ENCODE measurements at regions not wholly inside any gene's neighbourhood (a gene's known extent, or its start where the extent isn't known, plus 50 kb on each side); places are given as distances from the start of the nearest gene placed in this dataset.

DNA sequence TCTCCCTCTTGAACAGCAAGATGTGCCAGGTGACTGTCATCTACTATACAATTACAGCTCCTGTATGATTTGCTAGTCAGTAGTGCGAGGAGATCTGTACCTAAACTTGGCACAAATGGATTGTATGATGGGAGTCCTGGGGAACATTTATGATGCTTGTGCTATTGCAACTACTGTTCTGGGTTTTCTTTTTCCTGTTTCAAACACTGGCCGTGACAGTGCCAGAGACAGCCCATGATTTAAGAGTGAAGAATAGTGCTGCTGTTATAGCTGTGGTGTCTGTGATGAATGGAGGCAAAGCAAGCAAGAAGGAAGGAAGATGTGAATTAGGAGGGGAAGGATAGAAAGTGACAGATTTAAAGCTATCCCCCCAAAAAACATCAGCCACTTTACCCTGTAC, 1868.9 kb downstream of the PCDH7 start:
- H2AFZ ChIP-seq (ENCODE audit: low read length), result no peak overlapping the region
- TF ChIP-seq, protein P1, sequence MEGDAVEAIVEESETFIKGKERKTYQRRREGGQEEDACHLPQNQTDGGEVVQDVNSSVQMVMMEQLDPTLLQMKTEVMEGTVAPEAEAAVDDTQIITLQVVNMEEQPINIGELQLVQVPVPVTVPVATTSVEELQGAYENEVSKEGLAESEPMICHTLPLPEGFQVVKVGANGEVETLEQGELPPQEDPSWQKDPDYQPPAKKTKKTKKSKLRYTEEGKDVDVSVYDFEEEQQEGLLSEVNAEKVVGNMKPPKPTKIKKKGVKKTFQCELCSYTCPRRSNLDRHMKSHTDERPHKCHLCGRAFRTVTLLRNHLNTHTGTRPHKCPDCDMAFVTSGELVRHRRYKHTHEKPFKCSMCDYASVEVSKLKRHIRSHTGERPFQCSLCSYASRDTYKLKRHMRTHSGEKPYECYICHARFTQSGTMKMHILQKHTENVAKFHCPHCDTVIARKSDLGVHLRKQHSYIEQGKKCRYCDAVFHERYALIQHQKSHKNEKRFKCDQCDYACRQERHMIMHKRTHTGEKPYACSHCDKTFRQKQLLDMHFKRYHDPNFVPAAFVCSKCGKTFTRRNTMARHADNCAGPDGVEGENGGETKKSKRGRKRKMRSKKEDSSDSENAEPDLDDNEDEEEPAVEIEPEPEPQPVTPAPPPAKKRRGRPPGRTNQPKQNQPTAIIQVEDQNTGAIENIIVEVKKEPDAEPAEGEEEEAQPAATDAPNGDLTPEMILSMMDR (IDR thresholded peaks at IDR 0.05; ENCODE audit: low read length), result no peak
- no peak for TF ChIP-seq EZH2 (IDR thresholded peaks at IDR 0.05; ENCODE audit: borderline replicate concordance, low read length)
- H3K79me2 ChIP-seq (ENCODE audit: insufficient read depth, low read length), result no peaks in the 10 kb centered on the region

DNA sequence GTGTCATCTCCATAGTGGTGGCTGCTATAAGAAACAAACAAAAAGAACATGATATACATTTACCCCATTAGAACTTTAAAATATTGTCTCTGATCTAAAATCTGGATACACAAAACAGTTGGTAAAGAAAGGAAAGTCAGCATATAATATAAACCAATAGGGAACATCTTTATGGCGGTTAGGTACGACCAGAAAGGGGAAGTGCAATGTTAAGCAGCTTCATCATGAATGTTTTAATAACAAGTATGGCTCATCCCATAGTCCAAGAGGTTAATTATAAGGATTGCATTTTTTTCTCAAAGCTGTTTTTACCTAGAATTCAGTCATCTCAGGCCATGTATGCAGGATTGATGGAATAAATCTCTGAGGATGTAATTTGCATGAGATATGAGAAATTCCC, 1869.7 kb downstream of the PCDH7 start:
- Histone ChIP-seq H4K20me1 (ENCODE audit: insufficient read depth, low read length) (no peaks in the 10 kb centered on the region), H3F3A (ENCODE audit: insufficient read depth, low read length) (no peaks in the 10 kb centered on the region), H3K79me2 (ENCODE audit: insufficient read depth, low read length) (no peaks in the 10 kb centered on the region), H3K9me2 (ENCODE audit: low read depth, low read length) (no peaks in the 10 kb centered on the region), H3K4me2 (ENCODE audit: low read length) (no peak overlapping the region), H3K9me3 (ENCODE audit: low read length) (no peaks in the 10 kb centered on the region), H3K4me3 (ENCODE audit: low read depth, low read length, poor library complexity, severe bottlenecking) (no peak overlapping the region), H3K27ac (ENCODE audit: low read depth, low read length, poor library complexity, severe bottlenecking) (no peak overlapping the region), H3K27me3 (ENCODE audit: insufficient read depth, low read length) (no peaks in the 10 kb centered on the region), H3K4me1 (ENCODE audit: insufficient read depth, low read length, severe bottlenecking) (no peaks in the 10 kb centered on the region), H3K36me3 (ENCODE audit: insufficient read depth, low read length) (no peaks in the 10 kb centered on the region), H3K9ac (ENCODE audit: low read length) (no peak overlapping the region), H2AFZ (ENCODE audit: low read length) (no peak overlapping the region)
- TF ChIP-seq, protein P1 (IDR thresholded peaks at IDR 0.05; ENCODE audit: low read length), result no peak
- no peak for TF ChIP-seq EZH2 (IDR thresholded peaks at IDR 0.05; ENCODE audit: borderline replicate concordance, low read length)

More for the DNA sequence above, 1868.9 kb downstream of the PCDH7 start:
- H3K4me2 ChIP-seq (ENCODE audit: low read length), result no peak overlapping the region
- H3K9me2 ChIP-seq (ENCODE audit: low read depth, low read length), result no peaks in the 10 kb centered on the region
- H3K36me3 ChIP-seq (ENCODE audit: insufficient read depth, low read length), result no peaks in the 10 kb centered on the region
- H4K20me1 ChIP-seq (ENCODE audit: insufficient read depth, low read length), result no peaks in the 10 kb centered on the region
- no peaks in the 10 kb centered on the region for H3K27me3 ChIP-seq (ENCODE audit: insufficient read depth, low read length)
- H3K9me3 ChIP-seq (ENCODE audit: low read length), result no peaks in the 10 kb centered on the region
- H3K9ac ChIP-seq (ENCODE audit: low read length), result no peak overlapping the region
- no peaks in the 10 kb centered on the region for H3K4me1 ChIP-seq (ENCODE audit: insufficient read depth, low read length, severe bottlenecking)
- H3K27ac ChIP-seq (ENCODE audit: low read depth, low read length, poor library complexity, severe bottlenecking), result no peak overlapping the region
- no peak overlapping the region for H3K4me3 ChIP-seq (ENCODE audit: low read depth, low read length, poor library complexity, severe bottlenecking)
- no peaks in the 10 kb centered on the region for H3F3A ChIP-seq (ENCODE audit: insufficient read depth, low read length)

DNA sequence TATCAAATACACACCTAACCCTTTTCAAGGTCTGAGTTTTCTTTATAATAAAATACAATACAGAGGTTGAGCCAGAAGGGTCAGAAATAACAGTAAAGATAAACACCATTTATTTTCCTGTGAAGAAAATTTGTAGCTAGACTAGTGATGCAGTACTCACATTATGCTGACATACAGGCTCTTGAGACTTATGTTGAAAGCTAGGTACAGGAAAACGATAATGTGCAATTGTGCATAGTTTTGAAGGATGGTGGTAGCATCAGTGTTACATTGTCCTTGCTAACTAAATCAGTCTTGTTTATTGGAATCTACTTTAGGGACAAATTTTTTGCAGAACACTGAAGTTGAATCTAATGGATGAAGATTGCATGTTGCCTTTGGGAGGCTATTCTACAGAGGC, 1877.2 kb downstream of the PCDH7 start:
- Histone ChIP-seq H3K9ac (ENCODE audit: low read length) (no peak overlapping the region), H4K20me1 (ENCODE audit: insufficient read depth, low read length) (no peaks in the 10 kb centered on the region), H3K79me2 (ENCODE audit: insufficient read depth, low read length) (no peaks in the 10 kb centered on the region), H3K9me2 (ENCODE audit: low read depth, low read length) (no peaks in the 10 kb centered on the region), H3K27me3 (ENCODE audit: insufficient read depth, low read length) (no peaks in the 10 kb centered on the region), H3K4me2 (ENCODE audit: low read length) (no peak overlapping the region), H3K9me3 (ENCODE audit: low read length) (no peaks in the 10 kb centered on the region), H3K4me1 (ENCODE audit: insufficient read depth, low read length, severe bottlenecking) (no peaks in the 10 kb centered on the region), H3K27ac (ENCODE audit: low read depth, low read length, poor library complexity, severe bottlenecking) (no peak overlapping the region), H3K4me3 (ENCODE audit: low read depth, low read length, poor library complexity, severe bottlenecking) (no peak overlapping the region), H2AFZ (ENCODE audit: low read length) (no peak overlapping the region), H3K36me3 (ENCODE audit: insufficient read depth, low read length) (no peaks in the 10 kb centered on the region), H3F3A (ENCODE audit: insufficient read depth, low read length) (no peaks in the 10 kb centered on the region)
- TF ChIP-seq, protein P1 (IDR thresholded peaks at IDR 0.05; ENCODE audit: low read length), result no peak
- no peak for TF ChIP-seq EZH2 (IDR thresholded peaks at IDR 0.05; ENCODE audit: borderline replicate concordance, low read length)

Data from OCI-LY1 (cell line).